GM21447 (cell line): ENCODE measurements at regions not wholly inside any gene's neighbourhood (a gene's known extent, or its start where the extent isn't known, plus 50 kb on each side); places are given as distances from the start of the nearest gene placed in this dataset.
A peak's percentile ranks its signal among the peaks of the same experiment; 100 is the strongest.

Experiments used
- ATAC-seq: cut with Tn5 transposase; IDR thresholded peaks from one replicate; pipeline ENCODE4 v1.9.1; 2021; ENCODE audit not compliant: unreplicated experiment

GRCh38 chr4:67125636-67126514 is 419.4 kb downstream of the CENPC start:
- no peak for ATAC-seq

DNA sequence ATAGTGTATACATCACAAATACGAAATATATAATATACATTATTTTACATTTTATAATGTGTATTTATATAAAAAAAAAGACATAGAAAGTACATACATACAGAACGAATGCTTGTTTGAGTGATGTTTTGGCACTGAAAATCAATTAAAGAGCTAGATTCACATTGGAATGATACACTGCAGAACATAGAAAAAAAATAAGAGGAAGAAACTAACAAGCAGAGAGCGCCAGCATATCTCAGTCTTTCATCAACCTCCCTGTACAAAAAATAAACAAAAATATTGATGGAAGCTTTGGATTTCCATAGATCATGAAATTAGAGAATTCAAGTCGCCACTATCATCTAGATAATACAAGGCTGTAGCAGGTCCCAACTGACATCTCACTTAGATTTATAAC is 420.6 kb downstream of the CENPC start:
- no peak for ATAC-seq

DNA sequence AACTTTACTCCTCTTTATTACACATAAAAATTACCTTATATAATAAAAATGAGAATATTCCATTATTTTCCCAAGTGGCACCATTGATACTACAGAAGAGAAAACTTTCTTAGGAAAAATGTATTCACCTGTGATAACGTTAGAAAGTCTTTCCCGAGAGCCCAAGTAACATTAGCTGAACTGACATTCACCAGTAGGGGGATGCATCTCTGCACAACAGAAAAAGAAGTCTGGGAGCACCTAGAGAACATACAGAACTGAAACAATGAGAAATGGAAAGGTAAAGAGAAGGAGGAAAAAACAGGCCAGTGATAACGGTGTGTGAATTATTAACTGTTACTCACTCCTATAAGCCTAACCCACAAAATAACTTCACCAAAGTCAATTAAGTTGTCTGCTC is 423.3 kb downstream of the CENPC start:
- ATAC-seq: no peak

DNA sequence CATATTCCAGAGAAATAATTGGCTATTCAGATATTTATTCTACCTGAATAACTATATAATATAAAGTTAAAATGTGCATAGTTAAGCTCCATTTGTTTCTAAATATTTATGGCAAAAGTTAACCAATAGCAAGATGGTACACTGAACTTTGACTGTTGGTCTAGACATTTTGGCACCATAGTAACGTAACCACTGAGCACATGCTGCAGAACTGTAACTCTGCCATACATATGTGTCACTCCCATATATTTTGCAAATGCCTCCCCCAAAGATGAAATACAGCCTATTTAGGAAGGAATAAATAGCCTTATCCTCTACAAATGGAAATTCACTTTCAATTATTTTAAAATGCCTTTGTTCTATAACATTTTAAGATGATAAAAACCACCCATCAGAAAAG is 424.9 kb downstream of the CENPC start:
- ATAC-seq: no peak

DNA sequence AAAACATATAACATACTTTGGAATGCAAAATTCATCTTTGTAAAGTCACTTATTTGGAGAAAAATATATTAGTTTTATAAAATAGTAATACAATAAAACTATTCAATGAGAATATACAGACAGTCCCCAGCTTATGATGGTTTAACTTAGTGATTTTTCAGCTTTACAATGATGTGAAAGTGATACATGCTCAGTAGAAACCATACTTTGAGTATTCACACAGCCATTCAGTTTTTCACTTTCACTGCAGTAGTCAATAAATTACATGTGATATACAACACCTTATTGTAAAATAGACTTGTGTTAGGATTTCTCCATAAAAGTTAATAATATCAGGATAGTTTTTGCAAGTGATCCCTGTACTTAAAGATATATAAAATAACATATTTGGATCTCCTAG is 436.0 kb downstream of the CENPC start:
- ATAC-seq: no peak

- ATAC-seq: no peak
These were observed 438.3 kb downstream of the CENPC start for GRCh38 chr4:67106861-67107460.

- ATAC-seq: no peak
These were observed 441.2 kb downstream of the CENPC start for GRCh38 chr4:67104145-67104544.

GRCh38 chr4:67103001-67103747 is 442.1 kb downstream of the CENPC start:
- no peak for ATAC-seq

- ATAC-seq: no peak
These were observed 443.7 kb downstream of the CENPC start for GRCh38 chr4:67101612-67102011.

DNA sequence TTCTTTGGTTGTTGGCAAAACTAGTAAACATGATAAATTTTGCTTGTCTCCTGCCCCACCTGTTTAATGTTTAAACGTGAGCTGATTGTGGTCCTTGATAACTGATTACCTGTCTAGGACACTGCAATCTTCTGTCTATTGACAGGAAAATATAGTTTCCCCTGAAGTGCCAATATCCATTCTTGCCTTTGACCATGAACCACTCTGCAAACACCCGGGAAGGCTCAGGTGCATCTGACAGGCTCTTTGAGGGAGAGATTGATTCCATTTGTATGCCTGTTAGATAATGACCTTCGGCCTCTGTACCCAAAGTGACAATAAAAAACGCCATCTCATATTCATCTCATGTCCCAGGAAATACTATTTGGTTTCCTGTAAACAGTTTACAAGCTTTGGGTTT is 453.0 kb downstream of the CENPC start:
- no peak for ATAC-seq

GRCh38 chr4:67091673-67092072 is 453.6 kb downstream of the CENPC start:
- no peak for ATAC-seq

- ATAC-seq: peak; percentile 81
These were observed 457.4 kb downstream of the CENPC start for GRCh38 chr4:67087897-67088296.

DNA sequence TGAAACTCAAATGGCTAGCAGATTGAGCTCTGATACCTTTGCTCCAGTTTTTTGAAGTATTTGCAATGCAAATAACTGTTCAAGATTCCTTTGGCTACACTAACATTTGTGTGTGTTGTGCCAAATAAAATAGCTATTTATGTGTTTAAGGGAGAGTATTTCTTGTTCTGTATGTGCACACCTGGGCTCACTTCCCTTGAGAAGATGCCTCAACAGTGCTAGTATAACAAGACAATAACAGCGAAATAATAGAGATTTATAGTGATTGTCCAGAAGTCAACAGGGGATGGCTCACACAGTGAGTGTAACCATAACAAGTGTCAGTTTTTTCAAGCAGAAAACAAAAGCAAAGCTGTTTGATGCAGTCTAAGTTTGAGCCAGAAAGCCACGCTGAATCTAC is 460.5 kb downstream of the CENPC start:
- ATAC-seq: no peak

DNA sequence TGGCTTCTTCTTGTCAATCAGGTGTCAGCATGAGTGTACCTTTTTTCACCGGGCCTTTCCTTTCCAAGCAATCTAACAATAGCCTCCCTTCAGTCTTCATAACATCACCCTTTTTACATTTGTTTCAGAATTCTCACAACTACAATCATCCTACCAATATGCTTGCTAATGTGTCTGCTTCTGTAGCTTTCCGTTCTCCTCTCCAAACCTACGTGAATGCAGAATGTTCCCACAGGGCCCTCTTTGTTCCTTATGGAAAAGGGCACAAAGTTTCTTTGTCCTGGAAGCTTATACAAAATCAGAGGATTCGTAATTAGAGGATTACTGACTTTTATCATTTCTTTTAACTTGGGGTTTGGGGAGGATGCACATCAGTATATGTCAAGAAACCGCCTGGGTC is 461.8 kb downstream of the CENPC start:
- ATAC-seq: no peak

GRCh38 chr4:67082746-67083145 is 462.6 kb downstream of the CENPC start:
- ATAC-seq: no peak

- no peak for ATAC-seq
These were observed 465.2 kb downstream of the CENPC start for GRCh38 chr4:67080046-67080557.

DNA sequence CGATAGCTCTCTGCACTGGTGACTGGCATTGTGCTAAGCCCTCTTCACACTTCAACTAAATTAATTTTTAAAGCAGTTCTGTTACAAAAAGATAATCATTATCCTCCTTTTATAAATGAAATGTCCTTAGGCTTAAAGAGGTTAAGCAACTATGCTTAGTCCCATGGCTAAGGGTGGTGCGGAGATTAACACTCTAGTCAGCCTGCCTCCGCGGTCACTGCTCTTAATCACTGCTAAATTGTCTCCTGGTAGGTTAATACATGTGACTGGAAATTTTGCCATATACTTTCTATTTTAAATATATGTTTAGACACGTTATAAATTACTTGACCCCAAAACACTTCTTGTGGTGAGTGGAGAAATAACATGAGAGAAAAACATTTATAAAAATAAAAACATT is 473.7 kb downstream of the CENPC start:
- no peak for ATAC-seq

DNA sequence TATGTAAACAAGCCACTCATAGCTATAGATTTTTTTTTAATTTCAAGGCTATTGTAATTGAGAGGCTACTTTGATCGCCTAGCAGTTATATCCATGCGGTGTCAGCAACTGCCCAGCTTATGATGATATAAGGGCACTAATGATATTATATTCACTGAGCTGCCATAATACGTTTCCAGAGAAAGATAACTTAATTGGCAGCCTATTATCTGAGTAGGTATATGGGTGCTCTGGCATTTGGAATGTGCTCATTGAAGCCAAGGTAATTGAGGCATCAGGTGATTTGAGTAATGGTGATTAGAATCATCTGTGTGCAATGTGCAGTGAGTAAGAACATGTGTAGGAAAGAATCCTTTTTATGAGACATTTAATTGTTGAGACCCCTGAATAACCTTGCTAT is 490.0 kb downstream of the CENPC start:
- ATAC-seq: no peak

- no peak for ATAC-seq
These were observed 490.4 kb downstream of the CENPC start for GRCh38 chr4:67054896-67055295.

GRCh38 chr4:67052814-67053675 is 492.3 kb downstream of the CENPC start:
- ATAC-seq: no peak
